NCI-H2196 treated with DMSO at 0.1 percent for 48 hours (cell line): ENCODE measurements at regions not wholly inside any gene's neighbourhood (a gene's known extent, or its start where the extent isn't known, plus 50 kb on each side); places are given as distances from the start of the nearest gene placed in this dataset.

ENCODE experiments used
- DNase-seq: peaks from one replicate; lab custom pipeline; 2025; ENCODE audit not compliant: unreplicated experiment; lab: John Stamatoyannopoulos, UW

DNA sequence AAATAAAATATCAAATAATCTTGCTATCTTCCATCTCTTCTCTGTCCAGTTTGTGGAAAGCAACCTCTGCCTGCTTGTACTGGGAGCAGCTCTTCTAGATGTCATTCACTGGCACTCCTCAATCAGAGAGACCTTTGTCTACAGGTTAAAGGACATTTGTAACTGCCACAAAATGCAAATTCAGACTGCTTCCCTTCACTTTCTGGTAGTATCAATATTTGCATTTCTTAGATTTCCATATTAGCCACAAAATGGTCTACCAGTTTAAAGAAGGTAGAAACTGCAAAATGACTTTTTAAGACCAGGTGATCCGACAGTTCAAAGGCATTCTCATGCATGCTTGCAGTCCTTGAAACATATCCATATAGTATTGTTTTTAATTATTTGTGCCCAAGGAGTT lies 51.7 kb upstream of the RCN1 start:
- DNase-seq, result no peak

DNA sequence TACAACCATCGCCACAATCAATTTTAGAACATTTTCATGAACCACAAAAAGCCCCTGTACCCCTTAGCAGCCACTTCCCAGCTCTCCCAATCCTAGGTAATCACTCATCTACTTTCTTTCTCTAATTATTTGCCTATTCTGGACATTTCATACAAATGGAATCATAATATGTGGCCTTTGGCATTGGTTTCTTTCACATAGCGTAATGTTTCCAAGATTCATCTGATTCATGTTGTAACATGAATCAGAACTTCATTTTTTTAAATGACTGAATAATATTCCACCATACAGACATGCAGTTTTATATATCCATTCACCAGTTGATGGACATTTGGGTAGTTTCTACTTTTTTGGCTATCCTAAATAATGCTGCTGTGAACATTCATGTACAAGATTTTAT lies 56.2 kb upstream of the RCN1 start:
- DNase-seq, result no peak

DNA sequence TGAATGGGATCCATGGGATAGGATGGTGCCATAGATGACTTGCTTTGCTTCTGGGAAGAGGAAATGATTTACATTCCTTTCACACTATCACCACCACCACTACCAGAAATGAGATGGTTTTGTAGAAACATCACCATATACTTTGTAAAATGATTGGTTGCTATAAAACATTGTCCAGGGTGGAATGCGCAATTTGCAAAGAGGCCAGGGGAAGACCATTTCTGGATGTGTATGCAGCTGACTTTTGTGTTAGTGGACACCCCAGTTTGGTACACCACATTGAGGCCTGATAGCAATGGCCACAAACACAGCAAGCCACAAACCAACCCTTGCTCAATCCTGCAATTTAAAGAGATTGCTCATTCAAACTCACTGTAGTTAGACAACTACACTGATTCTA lies 56.7 kb upstream of the RCN1 start:
- DNase-seq, result no peak

DNA sequence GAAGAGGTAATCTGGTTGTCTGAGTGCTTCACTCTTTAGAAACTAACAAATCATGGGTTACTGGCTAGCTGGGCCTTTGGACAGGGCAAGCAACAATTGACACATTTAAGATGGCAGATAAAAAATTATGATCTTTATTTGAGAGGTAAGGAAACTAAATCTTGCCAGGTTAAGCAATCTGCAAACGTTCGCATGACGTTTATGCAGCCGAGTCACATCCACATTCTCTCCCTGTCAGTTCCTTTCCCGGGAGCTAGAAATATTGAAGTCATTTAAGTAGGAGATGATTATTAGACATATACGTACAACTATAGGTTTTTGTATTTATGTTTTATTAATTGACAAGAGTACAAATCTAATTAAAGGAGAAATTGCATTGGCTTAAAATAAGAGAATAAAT lies 57.4 kb upstream of the RCN1 start:
- no peak for DNase-seq

DNA sequence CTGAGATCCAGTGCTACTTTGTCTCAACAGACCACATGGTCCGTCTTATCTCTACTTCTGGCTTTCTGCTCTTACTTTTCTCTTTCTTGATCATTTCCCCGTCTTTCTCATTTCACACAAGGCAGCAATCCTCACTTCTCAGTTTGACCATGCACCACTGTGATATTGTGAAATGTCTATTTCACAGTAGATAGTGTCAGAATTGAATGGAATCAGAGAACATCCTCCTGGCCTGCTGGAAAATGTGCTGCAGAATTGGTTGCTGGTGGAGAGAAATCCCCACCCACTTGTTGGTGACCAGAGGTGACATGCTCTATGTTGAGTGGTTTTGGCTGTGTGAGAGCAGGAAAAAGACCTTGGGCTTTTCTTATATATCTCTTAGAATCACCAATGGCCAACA lies 57.8 kb upstream of the RCN1 start:
- no peak for DNase-seq

DNA sequence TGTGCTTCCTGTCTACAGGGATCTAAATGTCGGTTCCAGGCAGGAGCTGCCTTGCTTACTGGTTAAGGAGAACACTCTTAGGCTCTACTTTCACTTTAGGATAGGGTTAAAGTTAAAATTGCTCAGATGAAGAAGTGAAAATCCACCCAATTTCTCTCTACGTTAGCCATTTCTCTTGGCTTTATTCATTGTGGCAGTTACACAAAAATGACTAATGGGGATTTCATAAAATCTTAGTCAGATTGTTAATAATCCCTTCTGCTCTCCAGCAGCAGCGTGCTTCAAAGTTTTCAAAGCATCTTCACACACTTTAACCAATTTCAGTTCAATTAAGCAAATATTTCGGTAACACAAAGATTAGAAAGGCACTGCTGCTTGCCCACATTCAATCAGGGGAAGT lies 58.4 kb upstream of the RCN1 start:
- DNase-seq, result no peak

DNA sequence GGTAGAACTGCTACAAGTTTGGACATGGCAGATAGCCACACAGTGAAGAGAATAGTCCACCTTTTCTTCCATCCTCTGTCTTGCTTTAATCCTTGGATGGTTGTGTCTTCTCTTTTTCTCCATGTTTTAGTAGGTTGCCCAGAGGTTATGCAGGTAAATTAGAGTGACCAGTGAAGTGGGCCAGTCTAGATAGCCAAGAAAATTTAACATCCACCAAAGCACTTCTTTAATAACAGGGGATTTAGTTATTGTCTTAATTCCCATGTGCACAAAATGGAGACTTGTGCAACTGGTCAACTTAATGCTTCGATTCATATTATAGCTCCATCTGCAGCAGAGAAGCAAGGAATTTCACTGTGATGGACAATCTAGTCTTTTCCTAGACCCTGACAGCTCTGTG lies 58.8 kb upstream of the RCN1 start:
- DNase-seq, result no peak

DNA sequence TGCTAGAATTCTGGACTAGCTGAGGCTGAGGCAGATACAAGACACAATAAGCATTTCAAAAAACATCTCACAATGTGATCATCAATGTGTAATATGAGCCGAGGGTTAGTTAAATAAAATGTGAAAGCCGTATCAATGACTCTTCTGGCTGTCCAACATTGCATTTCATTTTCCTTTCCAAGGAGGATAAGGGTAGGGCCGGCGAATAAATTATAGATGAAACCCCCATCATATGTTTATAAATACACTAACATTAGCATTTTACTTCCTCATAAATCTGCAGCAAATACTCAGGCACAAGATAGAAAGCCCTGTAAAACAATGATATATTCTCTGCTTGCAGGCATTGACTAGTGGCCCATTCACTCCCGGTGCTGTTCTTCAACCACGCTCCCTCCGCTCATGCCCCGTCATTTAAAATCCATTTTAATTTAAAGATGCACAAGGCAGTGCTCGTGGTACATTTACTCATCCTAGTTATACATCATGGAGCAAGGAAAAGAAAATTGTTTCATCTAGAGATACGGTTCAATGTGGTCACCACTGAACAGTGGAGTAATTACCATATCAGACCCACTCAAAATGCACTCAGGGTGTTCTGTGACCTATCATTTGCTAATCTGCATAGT lies 59.9 kb upstream of the RCN1 start:
- DNase-seq, result no peak

DNA sequence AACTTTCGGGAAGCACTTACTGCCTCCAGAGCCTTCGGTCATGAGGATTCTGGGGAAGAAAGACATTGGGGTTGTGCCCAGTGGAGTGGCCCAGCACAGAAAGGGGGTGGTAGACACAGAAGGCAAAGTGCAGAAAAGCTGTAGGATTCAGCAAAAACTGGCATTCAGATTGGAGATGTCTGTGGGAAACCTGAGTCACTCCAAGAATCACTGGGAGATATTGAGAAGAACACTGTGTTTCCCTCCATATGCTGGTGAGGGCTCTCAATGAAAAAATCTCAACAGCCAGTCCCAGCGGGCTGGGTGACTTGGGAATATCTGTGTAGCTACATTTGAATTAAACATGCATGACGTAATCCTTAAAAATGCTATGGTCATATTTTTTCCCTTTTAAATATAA lies 61.2 kb upstream of the RCN1 start:
- no peak for DNase-seq

DNA sequence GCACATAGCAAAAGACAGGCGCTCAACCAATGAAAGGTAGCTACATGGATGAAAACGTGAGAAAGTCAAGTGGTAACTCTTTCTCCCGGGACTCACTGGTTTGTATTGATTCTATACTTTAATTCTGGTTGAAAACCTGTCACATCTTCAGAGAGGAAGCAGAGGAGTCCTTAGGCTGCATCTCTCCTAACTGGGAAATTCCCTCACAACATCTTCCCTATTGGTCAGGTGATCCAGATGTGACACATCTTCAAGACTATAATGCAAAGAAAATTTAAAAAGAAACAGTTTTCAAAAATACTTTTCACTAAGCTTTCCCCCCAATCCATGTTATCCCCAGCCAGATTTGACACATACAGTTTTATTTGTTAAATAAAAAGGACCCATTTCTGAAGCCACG lies 62.7 kb upstream of the RCN1 start:
- no peak for DNase-seq

DNA sequence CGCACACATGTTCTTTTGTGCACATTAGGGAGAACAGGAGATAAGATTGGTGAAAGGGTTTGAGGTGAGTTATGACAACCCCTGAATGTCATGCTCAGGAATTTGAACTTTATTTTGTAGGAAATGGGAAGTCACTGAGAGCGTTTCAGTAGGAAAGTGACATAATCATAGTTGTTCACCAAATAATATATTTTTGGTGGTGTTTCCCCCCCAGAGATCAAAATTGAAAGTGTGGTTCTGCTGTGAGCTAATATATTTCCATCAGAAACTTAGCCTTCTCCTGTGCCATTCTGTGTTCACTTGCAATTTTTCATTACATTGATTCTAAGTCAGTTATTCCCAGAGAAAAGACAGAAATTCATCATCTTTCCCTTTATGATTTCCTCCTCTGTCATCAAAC lies 64.1 kb upstream of the RCN1 start:
- no peak for DNase-seq

DNA sequence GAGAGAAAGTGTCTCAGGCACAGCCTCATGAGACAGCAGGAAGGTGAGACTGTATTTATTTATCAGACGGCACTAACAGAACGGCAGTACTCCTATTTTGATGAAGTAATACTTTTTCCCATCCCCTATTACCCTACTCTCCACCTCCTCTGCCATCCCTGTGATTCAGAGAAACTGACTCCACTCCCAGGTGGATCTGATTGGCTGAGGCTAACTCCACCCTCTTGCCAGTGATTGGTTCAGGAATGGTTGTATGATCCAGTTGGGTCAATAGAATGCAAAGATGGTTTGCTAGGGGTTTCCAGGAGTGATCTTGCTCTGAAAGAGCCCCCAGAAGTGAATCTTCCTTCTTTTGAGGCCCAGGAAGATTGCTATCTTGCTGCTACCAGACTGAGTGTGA lies 65.9 kb upstream of the RCN1 start:
- no peak for DNase-seq

DNA sequence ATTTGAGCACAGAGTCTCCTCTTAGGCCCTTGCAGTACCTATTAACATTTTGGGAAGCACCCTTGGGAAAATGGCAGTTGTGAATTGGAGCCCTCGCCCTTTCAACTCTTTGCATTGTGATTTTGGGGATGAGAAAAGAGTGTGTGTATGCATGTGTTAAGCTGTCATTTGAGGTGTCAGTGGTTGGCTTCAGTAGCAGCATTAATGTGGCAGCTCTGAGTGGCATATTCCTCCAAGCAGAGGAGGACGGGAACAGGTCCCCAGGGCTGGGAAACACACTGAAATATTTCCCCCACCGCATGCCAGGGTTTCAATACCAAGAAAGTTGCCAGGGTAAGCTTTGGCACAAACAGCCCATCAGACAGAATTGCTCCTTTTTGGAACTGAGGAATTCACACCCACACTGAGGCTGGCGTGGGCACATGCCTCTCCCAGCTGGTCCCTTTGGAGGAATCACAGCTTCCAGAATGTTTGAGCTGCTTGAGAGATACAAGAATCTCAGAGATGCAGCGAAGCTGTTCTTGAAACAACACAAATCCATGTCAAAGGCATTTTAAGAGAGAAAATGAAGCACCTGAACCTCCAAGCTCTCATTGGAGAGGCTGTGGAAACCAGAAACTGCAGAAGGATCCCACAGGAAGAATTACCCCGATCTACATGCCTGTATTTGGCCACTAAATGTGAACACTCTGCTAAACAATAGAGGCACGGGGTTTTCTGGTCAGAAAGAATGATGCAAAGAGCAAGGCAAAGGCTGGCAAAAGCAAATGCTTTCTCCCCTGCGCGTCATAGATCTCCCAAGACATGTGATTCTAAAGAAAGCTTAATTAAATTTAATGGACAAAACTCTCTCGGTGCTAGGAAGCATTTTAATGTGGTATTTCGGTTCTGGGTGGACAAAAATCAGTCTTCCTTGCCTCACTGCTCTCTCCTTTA lies 67.2 kb upstream of the RCN1 start:
- DNase-seq, result no peak

DNA sequence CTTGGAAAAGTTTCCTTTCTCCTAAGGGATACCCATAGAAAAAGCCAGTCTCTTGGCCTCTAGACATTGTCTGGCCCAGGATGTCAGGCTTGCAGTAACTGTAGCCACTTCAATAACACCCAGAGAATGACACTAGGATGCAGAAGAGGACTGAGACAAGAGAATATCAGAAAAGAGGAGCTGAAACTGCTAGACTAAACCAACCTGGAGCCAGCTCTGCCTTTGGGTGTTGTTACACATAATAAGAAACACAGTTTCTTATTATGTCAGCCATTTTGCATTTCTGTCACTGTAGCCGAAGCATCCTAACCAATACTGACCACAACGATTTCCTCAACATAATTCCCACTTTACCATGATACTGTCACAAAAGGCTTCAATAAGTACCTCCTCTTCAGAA lies 72.2 kb upstream of the RCN1 start:
- DNase-seq, result no peak

DNA sequence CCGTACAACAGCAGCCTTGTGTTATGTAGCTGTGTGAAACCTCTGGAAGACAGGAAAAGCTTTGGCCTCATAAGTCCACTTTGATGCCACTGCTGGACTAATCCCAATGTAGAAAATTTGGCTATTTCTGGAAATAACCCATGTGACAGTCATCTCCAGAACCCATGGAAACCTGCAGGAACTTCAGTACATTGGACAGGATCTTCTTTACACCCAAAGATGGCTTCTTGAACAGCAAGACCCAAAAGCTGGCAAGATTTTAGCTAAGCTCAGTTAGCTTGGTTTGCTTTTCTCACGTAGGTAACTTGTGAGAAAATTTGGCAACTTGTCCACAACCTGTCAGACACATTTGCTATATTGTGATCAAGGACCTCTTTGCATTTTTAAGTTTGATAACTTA lies 74.8 kb upstream of the RCN1 start:
- no peak for DNase-seq

DNA sequence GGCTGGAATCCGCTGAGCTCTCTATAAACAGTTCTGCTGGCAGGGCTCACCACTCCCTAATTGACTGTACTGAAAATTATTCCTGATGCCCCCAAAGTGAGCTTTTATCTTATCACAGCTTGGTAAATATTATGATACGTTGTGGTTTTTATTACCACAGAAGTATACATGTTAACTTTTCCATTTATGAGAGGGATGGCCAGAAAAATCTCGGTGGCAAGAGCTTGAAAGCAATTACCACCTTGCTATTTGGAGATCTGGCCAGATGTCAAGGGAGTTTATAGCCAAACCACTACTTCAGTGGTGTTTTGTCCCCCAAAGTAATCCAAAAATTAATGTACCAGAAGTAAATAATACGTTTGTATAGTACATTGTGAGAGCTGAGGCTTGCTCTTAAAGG lies 75.4 kb upstream of the RCN1 start:
- no peak for DNase-seq

DNA sequence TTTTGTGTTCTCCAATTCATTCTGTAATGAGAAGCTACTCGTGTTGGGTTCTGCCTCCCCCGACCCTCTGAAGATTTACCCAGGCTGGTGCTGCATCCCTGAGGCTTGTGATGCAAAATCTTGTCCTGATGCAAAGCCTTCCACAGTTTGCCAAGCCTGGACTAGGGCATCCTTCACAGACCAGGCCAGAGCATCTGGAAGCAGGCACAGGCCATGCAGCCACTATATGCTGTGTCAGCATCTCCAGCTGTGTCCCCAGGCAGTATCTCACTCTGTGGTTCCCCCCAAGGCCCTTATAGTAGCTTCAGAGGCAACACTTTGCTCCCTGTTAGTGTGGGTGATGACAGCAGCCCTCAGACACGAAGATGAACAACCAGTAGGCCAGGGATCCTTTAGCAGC lies 77.3 kb upstream of the RCN1 start:
- no peak for DNase-seq

DNA sequence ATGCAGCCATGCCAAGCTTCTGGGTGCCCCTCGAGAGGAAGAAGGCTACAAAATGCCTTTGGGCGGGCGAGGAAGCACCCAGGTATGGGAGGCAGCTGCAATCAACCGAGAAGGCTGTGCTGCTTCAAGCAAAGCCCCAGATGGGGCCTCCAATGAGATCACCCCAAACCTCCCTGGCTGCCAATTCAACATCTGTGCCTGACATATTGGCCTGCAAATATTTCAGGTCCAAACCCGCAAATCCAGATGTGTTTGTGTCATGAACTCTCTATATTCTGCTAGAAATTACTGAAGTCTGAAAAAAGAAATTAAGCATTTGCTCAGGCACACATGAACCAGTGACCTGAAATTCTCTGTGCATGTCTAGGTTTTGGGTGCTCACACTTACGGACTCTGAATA lies 78.8 kb upstream of the RCN1 start:
- no peak for DNase-seq

DNA sequence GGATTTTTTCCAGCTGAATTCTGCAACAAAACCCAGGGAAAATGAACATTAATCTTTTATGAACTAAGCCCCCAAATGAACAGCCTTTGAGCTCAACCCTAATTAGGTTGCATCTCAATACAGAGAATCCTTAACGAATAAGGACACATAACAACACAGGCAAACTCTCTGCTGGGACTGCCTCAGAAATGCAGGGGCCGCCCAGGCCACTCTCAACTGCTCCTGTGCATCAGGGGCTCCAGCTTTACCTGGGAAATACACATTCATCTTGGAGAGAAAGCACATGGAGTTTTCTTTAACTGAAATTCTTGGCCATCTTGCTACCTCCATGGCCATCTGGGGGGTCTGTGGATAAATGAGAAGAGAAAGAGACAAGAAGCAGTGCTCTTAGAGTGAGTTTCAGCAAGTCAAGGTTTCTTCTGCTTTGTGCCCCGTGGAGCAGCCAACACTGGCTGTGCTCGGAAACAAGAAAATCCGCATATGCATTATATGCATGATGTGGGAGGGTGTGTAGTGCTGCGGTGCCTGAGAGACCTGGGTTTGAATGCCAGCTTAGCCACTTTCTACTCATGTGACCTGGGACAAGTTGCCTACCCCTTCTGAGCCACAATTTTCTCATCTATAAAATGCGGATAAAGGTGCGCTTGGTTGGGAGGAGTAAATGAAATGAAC lies 81.9 kb upstream of the RCN1 start:
- DNase-seq, result no peak

DNA sequence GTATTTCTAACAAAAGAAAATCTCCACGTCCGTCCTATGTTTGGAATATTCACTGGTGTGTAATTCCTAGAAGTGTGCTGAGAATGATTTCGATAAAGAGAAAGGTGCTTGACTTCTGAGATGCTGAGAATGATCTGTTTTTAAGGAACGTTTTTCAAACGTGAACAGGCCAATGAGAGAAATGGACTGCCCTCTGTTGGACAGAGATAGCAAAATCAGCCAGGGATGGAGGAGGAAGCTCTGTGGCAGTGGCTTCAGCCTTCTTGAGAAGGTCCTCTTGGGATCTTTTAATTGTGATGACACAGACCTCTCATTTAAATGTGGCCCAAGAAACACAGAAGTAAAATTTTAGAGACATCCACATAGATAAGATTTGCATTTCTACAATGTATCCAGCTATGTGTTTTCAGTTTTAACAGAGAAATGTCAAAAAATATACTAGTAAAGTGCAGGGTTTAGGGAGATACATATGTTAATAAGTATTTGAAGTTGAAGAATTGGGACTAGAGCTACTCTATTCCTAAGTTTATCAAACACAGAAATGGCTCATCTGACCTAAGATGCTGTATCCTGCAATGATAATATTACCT lies 84.0 kb upstream of the RCN1 start:
- peak; percentile 8 for DNase-seq

DNA sequence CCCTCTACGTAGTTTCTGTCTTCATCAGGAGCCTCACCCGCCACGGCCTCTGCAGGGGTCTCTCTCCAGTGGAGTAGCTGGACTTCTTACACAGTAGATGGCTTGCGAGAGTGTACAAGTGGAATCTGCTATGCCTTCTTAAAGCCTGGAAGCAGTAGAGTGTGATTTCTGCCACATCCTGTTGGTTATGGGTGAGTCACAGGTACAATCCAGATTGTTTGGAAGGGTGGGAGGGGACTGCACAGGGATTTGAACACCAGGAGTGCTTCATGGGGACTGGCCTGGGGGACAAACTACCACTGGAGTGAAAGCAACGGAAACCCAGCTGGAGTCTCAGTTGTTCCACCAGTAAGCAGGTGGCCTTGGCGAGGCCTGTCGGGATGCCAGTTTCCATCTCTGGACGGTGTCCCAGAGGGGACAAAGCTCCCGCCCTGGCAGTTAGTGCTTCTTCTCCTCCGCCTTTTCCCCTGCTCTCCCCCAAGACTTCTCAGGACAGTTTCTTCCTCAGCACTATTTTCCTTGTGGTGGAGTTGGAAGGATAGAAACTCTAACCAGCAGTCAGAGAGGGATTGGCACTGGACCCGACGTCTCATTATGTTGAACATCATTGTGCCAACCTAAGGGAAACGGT lies 85.0 kb upstream of the RCN1 start:
- no peak for DNase-seq
